Right atrium auricular region (tissue), 2 donors: ENCODE measurements at regions not wholly inside any gene's neighbourhood (a gene's known extent, or its start where the extent isn't known, plus 50 kb on each side); places are given as distances from the start of the nearest gene placed in this dataset.

Source experiments
- DNase-seq: peaks from one replicate; pipeline ENCODE4 v3.0.0-alpha.2; 2019; ENCODE audit warnings: low spot score
- H3K27ac ChIP-seq, 2 donors: fragments of 200-600 bp; sonication (generic); 1 replicate in 1 of 2; 2 replicates in 1 of 2; pipeline ENCODE4 v1.5.1; 2016 to 2019
- H3K27me3 ChIP-seq, 2 donors: fragments of 200-600 bp; sonication (generic); one replicate each; pipeline versions ENCODE4 v1.5.1 to v1.6.0; 2017 to 2019
- H3K36me3 ChIP-seq: fragments of 200-600 bp; sonication (generic); one replicate; pipeline ENCODE4 v1.5.1; 2016
- H3K4me1 ChIP-seq, 2 donors: fragments of 200-600 bp; sonication (generic); one replicate each; pipeline versions ENCODE4 v1.5.1 to v1.6.0; 2017 to 2019
- H3K4me3 ChIP-seq, 2 donors: fragments of 200-600 bp; sonication (generic); 1 replicate in 1 of 2; 2 replicates in 1 of 2; pipeline ENCODE4 v1.5.1; 2017 to 2019; ENCODE audit warnings: mild to moderate bottlenecking in 1 of 2, moderate library complexity in 1 of 2
- H3K9me3 ChIP-seq, 2 donors: fragments of 200-600 bp; sonication (generic); one replicate each; pipeline ENCODE4 v1.5.1; 2019
- TF ChIP-seq, protein P1 (sequence below), 2 donors: fragments of 200-600 bp; sonication (generic); IDR thresholded peaks; one replicate each; pipeline ENCODE4 v1.5.1; 2019; ENCODE audit warnings: antibody characterized with exemption in 2 of 2

DNA sequence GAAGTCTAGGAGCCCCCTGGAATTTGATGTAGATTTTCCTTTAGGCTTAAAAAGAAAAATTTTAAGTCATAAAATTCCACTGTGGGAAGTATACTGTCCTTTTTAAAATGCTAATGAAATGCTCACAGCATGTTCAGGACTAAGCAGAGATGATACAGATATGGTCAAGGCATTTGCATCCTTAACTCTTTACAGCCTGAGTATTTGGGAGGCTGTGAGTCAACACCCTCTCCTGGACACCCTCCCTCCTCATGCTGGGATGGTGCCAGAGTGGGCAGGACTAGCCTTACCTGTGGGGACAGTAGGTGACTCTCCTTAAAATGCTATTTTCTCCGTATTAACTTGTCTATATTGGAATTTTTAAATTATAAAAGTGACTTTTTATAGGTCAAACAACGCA, 197.4 kb upstream of the ELL2 start:
- TF ChIP-seq, protein P1, sequence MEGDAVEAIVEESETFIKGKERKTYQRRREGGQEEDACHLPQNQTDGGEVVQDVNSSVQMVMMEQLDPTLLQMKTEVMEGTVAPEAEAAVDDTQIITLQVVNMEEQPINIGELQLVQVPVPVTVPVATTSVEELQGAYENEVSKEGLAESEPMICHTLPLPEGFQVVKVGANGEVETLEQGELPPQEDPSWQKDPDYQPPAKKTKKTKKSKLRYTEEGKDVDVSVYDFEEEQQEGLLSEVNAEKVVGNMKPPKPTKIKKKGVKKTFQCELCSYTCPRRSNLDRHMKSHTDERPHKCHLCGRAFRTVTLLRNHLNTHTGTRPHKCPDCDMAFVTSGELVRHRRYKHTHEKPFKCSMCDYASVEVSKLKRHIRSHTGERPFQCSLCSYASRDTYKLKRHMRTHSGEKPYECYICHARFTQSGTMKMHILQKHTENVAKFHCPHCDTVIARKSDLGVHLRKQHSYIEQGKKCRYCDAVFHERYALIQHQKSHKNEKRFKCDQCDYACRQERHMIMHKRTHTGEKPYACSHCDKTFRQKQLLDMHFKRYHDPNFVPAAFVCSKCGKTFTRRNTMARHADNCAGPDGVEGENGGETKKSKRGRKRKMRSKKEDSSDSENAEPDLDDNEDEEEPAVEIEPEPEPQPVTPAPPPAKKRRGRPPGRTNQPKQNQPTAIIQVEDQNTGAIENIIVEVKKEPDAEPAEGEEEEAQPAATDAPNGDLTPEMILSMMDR (IDR thresholded peaks at IDR 0.05): no peak
- Histone ChIP-seq H3K4me3 (no peak overlapping the region), H3K9me3 (no peaks in the 10 kb centered on the region), H3K36me3 (no peaks in the 10 kb centered on the region), H3K27ac (no peak overlapping the region), H3K27me3 (no peaks in the 10 kb centered on the region), H3K4me1 (no peaks in the 10 kb centered on the region)
- DNase-seq: no peak

DNA sequence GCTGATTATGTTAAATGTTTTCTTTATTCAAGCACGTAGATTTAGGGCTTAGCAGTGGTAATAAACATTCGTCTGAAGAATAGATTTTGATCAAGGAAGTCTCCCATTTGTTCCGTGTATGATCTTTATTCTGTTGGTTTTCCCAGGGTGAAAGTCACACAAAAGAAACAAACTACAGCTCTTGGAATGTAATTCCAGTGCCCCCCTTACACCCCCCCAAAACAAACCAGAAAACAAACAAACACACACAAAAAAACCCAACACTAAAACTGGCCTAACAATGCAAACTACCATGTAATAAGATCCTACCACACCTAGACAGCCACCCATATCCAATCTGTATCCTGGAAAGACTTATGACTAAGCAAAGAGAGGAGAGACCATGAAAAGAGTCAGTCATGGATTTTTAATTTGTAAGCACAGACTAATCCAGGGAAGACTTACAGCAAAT, 196.2 kb upstream of the ELL2 start:
- Histone ChIP-seq H3K4me3 (no peak overlapping the region), H3K27ac (no peak overlapping the region), H3K4me1 (no peaks in the 10 kb centered on the region), H3K9me3 (no peaks in the 10 kb centered on the region), H3K27me3 (no peaks in the 10 kb centered on the region), H3K36me3 (no peaks in the 10 kb centered on the region)
- TF ChIP-seq, protein P1 (IDR thresholded peaks at IDR 0.05): no peak
- no peak for DNase-seq

DNA sequence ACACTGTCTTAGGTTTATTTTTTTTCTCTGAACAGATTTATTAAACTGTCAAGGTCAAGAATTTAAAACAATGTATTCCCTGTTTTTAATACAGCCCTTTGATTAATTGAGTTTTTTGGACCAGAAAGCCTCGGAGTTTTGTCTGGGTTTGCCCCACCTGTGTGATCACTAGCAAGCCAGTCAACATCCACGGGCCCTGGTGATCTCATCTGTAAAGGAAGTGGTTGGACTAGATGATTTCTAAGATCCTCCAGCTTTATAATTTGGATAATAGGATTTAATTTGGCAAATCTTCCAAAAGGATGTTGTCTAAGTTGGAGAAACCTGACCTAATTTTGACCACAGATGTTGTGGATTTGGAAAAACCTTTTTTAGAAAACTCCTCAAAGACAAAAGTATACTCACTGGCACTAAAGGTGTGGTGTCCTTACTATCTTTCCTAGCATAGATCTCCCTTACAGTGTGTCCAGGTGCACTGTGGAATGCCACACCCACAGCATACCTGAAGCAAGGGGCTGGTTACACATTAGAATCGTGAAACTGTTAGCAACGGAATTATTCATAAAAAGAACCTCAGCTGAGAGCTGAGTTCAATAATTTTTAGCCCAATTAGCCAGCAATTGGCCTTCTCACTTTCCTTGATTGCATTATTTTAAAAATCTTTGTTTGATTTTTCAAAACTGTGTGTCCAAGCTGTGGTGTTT, 195.6 kb upstream of the ELL2 start:
- TF ChIP-seq, protein P1 (IDR thresholded peaks at IDR 0.05): no peak
- Histone ChIP-seq H3K27ac (no peak overlapping the region), H3K9me3 (no peaks in the 10 kb centered on the region), H3K27me3 (no peaks in the 10 kb centered on the region), H3K4me1 (no peaks in the 10 kb centered on the region), H3K4me3 (no peak overlapping the region), H3K36me3 (no peaks in the 10 kb centered on the region)
- DNase-seq: no peak

DNA sequence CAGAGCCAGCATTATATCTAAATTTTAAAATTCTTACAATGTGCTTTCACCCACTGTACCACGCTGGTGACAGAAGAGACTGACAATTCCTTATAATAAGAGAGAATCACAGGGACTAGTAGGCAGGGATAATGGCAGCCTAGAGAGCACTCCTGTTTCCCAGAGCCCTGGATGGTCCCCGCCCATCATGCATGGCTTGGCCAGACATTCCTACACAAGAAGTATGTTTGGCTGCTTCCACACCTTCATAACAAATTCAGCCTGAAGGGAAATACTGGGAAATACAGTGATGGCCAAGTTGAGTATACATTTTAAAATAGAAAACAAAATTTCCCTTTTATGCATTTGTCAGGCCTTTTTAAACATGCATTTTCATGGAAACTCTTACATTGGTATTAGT, 193.5 kb upstream of the ELL2 start:
- Histone ChIP-seq H3K36me3 (no peaks in the 10 kb centered on the region), H3K9me3 (no peaks in the 10 kb centered on the region), H3K4me1 (no peaks in the 10 kb centered on the region), H3K27me3 (no peaks in the 10 kb centered on the region), H3K4me3 (no peak overlapping the region), H3K27ac (no peak overlapping the region)
- TF ChIP-seq, protein P1 (IDR thresholded peaks at IDR 0.05): no peak
- no peak for DNase-seq

DNA sequence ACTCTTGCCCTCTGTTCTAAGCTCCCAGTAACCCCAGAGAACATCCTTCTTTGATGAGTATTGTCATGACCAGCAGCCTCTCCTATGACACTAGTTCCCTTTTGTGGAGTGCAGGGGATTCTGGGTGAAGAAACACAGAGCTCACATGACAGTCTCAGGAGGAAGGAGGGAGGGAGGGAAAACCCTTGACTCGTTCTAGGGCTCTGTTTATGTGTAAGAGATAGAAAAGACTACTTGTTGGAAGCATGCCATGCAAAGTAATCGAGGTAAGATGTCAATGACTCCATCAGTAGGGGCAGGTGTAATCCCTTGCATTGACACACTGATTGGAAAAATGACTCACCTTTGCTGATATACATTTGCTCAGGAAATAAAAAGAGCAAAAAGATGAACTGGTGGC, 190.2 kb upstream of the ELL2 start:
- no peak overlapping the region for H3K4me3 ChIP-seq
- no peak overlapping the region for H3K27ac ChIP-seq
- no peak for DNase-seq
- H3K9me3 ChIP-seq: no peaks in the 10 kb centered on the region
- H3K36me3 ChIP-seq: no peaks in the 10 kb centered on the region
- H3K27me3 ChIP-seq: no peaks in the 10 kb centered on the region
- TF ChIP-seq, protein P1 (IDR thresholded peaks at IDR 0.05): no peak
- no peaks in the 10 kb centered on the region for H3K4me1 ChIP-seq

DNA sequence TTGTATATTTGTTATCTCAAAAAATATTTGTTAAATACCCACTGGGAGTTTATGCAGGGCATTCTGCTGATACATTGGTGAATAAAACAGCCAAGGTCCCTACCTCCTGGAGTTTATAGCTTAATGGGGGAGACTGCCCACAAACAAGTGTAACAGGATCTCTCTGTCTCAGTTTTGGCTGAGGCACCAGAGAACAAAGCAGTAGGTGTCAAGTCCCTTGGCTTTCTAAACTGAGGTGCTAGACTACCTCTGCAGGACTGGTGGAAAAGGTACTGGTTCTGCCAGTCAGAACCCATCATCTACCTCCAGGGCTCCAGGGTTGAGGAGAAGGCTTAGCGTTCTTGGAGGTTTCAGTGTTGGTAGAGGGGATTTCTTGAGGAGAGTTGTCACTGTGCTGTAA, 188.4 kb upstream of the ELL2 start:
- no peak for DNase-seq
- no peaks in the 10 kb centered on the region for H3K9me3 ChIP-seq
- no peak overlapping the region for H3K4me3 ChIP-seq
- H3K27ac ChIP-seq: no peak overlapping the region
- H3K4me1 ChIP-seq: no peaks in the 10 kb centered on the region
- no peaks in the 10 kb centered on the region for H3K27me3 ChIP-seq
- TF ChIP-seq, protein P1 (IDR thresholded peaks at IDR 0.05): no peak
- no peaks in the 10 kb centered on the region for H3K36me3 ChIP-seq
